ENCODE measurements at regions not wholly inside any gene's neighbourhood (a gene's known extent, or its start where the extent isn't known, plus 50 kb on each side); places are given as distances from the start of the nearest gene placed in this dataset.

DNA sequence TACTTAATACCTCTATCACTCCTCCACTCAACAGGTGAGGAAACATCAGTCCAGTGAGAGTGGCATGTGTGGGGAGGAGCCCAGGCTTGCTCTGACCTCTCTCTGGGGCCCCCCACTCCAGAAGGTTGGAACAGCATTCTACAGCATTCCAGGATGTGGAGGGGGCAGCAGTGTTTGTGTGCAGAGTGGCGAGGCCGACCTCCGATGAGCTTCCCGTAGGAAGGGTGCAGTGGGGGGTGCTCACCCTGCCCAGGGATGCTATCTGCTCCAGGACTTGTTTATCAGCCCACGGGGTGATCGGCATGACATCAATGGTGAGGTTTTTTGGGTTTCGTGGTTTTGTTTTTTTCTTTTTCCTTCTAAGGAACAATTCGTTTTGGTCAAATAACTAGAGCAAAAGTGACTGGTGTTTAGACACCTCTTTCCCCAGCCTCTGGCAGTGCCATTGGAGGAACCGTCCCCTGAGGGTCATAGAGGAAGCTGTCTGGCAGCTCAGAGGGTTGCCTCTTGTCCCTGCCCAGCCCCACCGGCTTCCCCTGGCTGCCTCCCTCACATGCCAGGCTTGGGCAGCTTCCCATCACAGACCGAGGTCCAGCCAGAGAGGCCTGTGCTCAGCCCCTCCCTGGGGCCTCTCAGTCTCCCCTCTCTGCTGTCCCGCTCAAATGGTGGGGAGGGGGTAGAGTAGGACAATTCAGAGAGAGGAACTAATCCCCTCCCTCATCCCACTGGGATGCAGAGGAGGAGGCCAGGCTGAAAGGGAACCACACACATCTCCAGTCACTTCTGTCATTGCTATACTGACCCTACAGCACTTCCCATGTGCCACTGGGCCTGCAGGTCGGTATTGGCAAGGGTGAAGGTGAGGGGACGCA lies 96.5 kb downstream of the ZFP36L2 start:
- no peak for FAIRE-seq
- H3K9me1 ChIP-seq (replicated peaks; ENCODE audit: control insufficient read depth, extremely low read depth, insufficient read depth, low read length) = no peaks in the 10 kb centered on the region
- H2AFZ ChIP-seq (ENCODE audit: low read depth, low read length) = no peak overlapping the region
- peaks cover 13% of the 10 kb centered on the region for H3K4me1 ChIP-seq (ENCODE audit: control insufficient read depth, extremely low read depth, insufficient read depth, low read length)
- no peaks in the 10 kb centered on the region for H3K27me3 ChIP-seq (ENCODE audit: control insufficient read depth in 2 of 2, insufficient read depth in 2 of 2, low read length in 2 of 2)
- ChIA-PET CTCF (interaction anchor here (0.7 to 2.7 kb wide), 4 partner anchors 39 to 105 kb away, joined by 3 to 18 read pairs (median 4); no protein-coding TSS in a partner anchor), POLR2A (interaction anchor here (0.6 to 3.1 kb wide), 2 partner anchors 39 to 97 kb away, joined by 3 to 12 read pairs; partner anchors contain the start of gene ZFP36L2)
- no peak overlapping the region for H3K9ac ChIP-seq (replicated peaks; ENCODE audit: extremely low read depth, insufficient read depth, low read length)
- H3K4me2 ChIP-seq (ENCODE audit: insufficient read depth, low read length) = no peak overlapping the region
- H3K79me2 ChIP-seq (ENCODE audit: control insufficient read depth, insufficient read depth, low read length) = no peaks in the 10 kb centered on the region
- no peak for TF ChIP-seq JUN (IDR thresholded peaks at IDR 0.05; ENCODE audit: borderline replicate concordance, insufficient read depth, insufficient read length, low read depth)
- no peak for TF ChIP-seq FOS (IDR thresholded peaks at IDR 0.05; ENCODE audit: borderline replicate concordance, insufficient read depth, low read length)
- TF ChIP-seq POLR2AphosphoS5 (IDR thresholded peaks at IDR 0.05; ENCODE audit: insufficient read depth, low read depth, low read length) = no peak
- no peak for TF ChIP-seq EZH2 (IDR thresholded peaks at IDR 0.05; ENCODE audit: borderline replicate concordance, low read depth, low read length, severe bottlenecking)
- no peak for TF ChIP-seq POLR2A (IDR thresholded peaks at IDR 0.05; ENCODE audit: low read depth, low read length)
- TF ChIP-seq, protein P1, sequence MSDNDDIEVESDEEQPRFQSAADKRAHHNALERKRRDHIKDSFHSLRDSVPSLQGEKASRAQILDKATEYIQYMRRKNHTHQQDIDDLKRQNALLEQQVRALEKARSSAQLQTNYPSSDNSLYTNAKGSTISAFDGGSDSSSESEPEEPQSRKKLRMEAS (IDR thresholded peaks at IDR 0.05; ENCODE audit: insufficient read depth, insufficient read length) = no peak
- no peak overlapping the region for H3K27ac ChIP-seq (ENCODE audit: insufficient read depth, low read depth, low read length)
- H3K36me3 ChIP-seq (ENCODE audit: control insufficient read depth in 2 of 2, extremely low read depth in 1 of 2, insufficient read depth in 2 of 2, low read length in 2 of 2) = no peaks in the 10 kb centered on the region
- intact Hi-C loops (cut with micrococcal nuclease) = loop anchor here (2.0 to 5.0 kb wide), 4 partner anchors 43 to 412 kb away; no protein-coding TSS in a partner anchor
- no peak for DNase-seq (ENCODE audit: low read depth, low spot score)
- H4K20me1 ChIP-seq (replicated peaks; ENCODE audit: control insufficient read depth, extremely low read depth, insufficient read depth, low read length) = no peaks in the 10 kb centered on the region
- no peaks in the 10 kb centered on the region for H3K9me3 ChIP-seq (replicated peaks; ENCODE audit: control insufficient read depth, insufficient read depth, low read length)
- no peak overlapping the region for H3K4me3 ChIP-seq (replicated peaks in 1 of 3; ENCODE audit: insufficient read depth in 1 of 3, low read depth in 1 of 3, low read length in 3 of 3)
- dilution Hi-C loops (cut with MboI; ENCODE audit: extremely low pct_ligation_motif_present, low sequenced_read_pairs) = no loop called here
- no TSS peak for BruUV-seq (replicated peaks)

DNA sequence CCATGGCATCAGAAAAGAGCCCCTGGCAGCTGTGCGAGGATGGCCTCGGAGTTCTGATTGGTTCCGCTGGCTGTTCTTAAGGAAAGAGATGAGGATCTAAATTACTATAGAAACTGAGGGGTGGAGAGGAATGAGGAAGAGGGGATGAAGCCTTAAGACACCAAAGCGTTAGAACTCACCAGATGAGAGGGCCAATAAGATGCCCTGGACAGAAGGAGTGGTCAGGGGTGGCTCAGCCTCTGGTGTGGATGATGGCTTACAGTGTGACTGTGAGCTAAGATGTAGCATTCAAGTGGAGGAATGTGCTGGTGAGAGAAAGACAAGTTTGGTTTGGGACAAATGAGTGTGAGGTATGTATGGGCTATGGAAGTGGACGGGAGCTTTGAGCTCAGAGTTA lies 97.8 kb downstream of the ZFP36L2 start:
- ChIA-PET POLR2A (interaction anchor here (1.3 kb wide), 1 partner anchor 81 kb away, joined by 4 read pairs; no protein-coding TSS in a partner anchor), CTCF (interaction anchor here (0.8 to 2.8 kb wide), 6 partner anchors 10 to 153 kb away, joined by 3 to 10 read pairs (median 3); no protein-coding TSS in a partner anchor)
- Histone ChIP-seq H3K27me3 (ENCODE audit: control insufficient read depth in 2 of 2, insufficient read depth in 2 of 2, low read length in 2 of 2) (no peaks in the 10 kb centered on the region), H3K9me1 (replicated peaks; ENCODE audit: control insufficient read depth, extremely low read depth, insufficient read depth, low read length) (no peaks in the 10 kb centered on the region), H3K4me2 (ENCODE audit: insufficient read depth, low read length) (no peak overlapping the region), H3K4me1 (ENCODE audit: control insufficient read depth, extremely low read depth, insufficient read depth, low read length) (peaks cover 13% of the 10 kb centered on the region), H3K9ac (replicated peaks; ENCODE audit: extremely low read depth, insufficient read depth, low read length) (no peak overlapping the region), H2AFZ (ENCODE audit: low read depth, low read length) (no peak overlapping the region), H3K36me3 (ENCODE audit: control insufficient read depth in 2 of 2, extremely low read depth in 1 of 2, insufficient read depth in 2 of 2, low read length in 2 of 2) (no peaks in the 10 kb centered on the region), H3K9me3 (replicated peaks; ENCODE audit: control insufficient read depth, insufficient read depth, low read length) (no peaks in the 10 kb centered on the region), H3K4me3 (replicated peaks in 1 of 3; ENCODE audit: insufficient read depth in 1 of 3, low read depth in 1 of 3, low read length in 3 of 3) (no peak overlapping the region), H4K20me1 (replicated peaks; ENCODE audit: control insufficient read depth, extremely low read depth, insufficient read depth, low read length) (no peaks in the 10 kb centered on the region), H3K79me2 (ENCODE audit: control insufficient read depth, insufficient read depth, low read length) (no peaks in the 10 kb centered on the region), H3K27ac (ENCODE audit: insufficient read depth, low read depth, low read length) (no peak overlapping the region)
- no peak for TF ChIP-seq MYC (IDR thresholded peaks at IDR 0.05; ENCODE audit: low read depth, low read length)
- no peak for TF ChIP-seq POLR2AphosphoS5 (IDR thresholded peaks at IDR 0.05; ENCODE audit: insufficient read depth, low read depth, low read length)
- no peak for TF ChIP-seq FOS (IDR thresholded peaks at IDR 0.05; ENCODE audit: borderline replicate concordance, insufficient read depth, low read length)
- TF ChIP-seq, protein P1 (IDR thresholded peaks at IDR 0.05; ENCODE audit: insufficient read depth, insufficient read length) = no peak
- TF ChIP-seq GATA2 (IDR thresholded peaks at IDR 0.05; ENCODE audit: insufficient read depth, insufficient read length, low read depth, low read length) = no peak
- TF ChIP-seq POLR2A (IDR thresholded peaks at IDR 0.05; ENCODE audit: low read depth, low read length) = no peak
- TF ChIP-seq, protein P2, sequence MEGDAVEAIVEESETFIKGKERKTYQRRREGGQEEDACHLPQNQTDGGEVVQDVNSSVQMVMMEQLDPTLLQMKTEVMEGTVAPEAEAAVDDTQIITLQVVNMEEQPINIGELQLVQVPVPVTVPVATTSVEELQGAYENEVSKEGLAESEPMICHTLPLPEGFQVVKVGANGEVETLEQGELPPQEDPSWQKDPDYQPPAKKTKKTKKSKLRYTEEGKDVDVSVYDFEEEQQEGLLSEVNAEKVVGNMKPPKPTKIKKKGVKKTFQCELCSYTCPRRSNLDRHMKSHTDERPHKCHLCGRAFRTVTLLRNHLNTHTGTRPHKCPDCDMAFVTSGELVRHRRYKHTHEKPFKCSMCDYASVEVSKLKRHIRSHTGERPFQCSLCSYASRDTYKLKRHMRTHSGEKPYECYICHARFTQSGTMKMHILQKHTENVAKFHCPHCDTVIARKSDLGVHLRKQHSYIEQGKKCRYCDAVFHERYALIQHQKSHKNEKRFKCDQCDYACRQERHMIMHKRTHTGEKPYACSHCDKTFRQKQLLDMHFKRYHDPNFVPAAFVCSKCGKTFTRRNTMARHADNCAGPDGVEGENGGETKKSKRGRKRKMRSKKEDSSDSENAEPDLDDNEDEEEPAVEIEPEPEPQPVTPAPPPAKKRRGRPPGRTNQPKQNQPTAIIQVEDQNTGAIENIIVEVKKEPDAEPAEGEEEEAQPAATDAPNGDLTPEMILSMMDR (IDR thresholded peaks at IDR 0.05; ENCODE audit: extremely low read depth in 1 of 2, insufficient read depth in 1 of 2, low read depth in 1 of 2, low read length in 2 of 2) = no peak
- no peak for TF ChIP-seq JUN (IDR thresholded peaks at IDR 0.05; ENCODE audit: borderline replicate concordance, insufficient read depth, insufficient read length, low read depth)
- no peak for TF ChIP-seq EZH2 (IDR thresholded peaks at IDR 0.05; ENCODE audit: borderline replicate concordance, low read depth, low read length, severe bottlenecking)
- FAIRE-seq (no peak), DNase-seq (ENCODE audit: low read depth, low spot score) (no peak)
- dilution Hi-C loops (cut with MboI; ENCODE audit: extremely low pct_ligation_motif_present, low sequenced_read_pairs) = no loop called here
- intact Hi-C loops (cut with micrococcal nuclease) = no loop called here
- no TSS peak for BruUV-seq (replicated peaks)

Data from endothelial cell of umbilical vein (primary cell).